H9 (cell line): ENCODE measurements at regions not wholly inside any gene's neighbourhood (a gene's known extent, or its start where the extent isn't known, plus 50 kb on each side); places are given as distances from the start of the nearest gene placed in this dataset.

ENCODE experiments used
- DNase-seq: peaks from one replicate; pipeline ENCODE4 v3.0.0-alpha.2; 2017
- H2AFZ ChIP-seq: one replicate; pipeline ENCODE4 v1.6.1; 2013; ENCODE audit warnings: mild to moderate bottlenecking, low read length, control low read depth, moderate library complexity
- H2AK5ac ChIP-seq: 2 replicates; pipeline ENCODE4 v1.6.1; 2013; ENCODE audit warnings: low read length, control low read depth, mixed read lengths; ENCODE audit not compliant: insufficient read length
- H2BK120ac ChIP-seq: one replicate; pipeline ENCODE4 v1.6.1; 2013; ENCODE audit warnings: low read depth, mild to moderate bottlenecking, low read length, control low read depth, inconsistent platforms; ENCODE audit not compliant: poor library complexity, severe bottlenecking
- H2BK12ac ChIP-seq: 2 replicates; pipeline ENCODE4 v1.6.1; 2013; ENCODE audit warnings: low read length, control low read depth, mixed read lengths, low read depth; ENCODE audit not compliant: insufficient read length
- H2BK15ac ChIP-seq: 2 replicates; pipeline ENCODE4 v1.6.1; 2013; ENCODE audit warnings: low read depth, low read length, control low read depth
- H2BK20ac ChIP-seq: one replicate; pipeline ENCODE4 v1.6.1; 2013; ENCODE audit warnings: low read depth, mild to moderate bottlenecking, low read length, control low read depth, inconsistent platforms; ENCODE audit not compliant: poor library complexity, severe bottlenecking
- H2BK5ac ChIP-seq: 2 replicates; pipeline ENCODE4 v1.6.1; 2013; ENCODE audit warnings: low read length, control low read depth, mixed read lengths; ENCODE audit not compliant: insufficient read length
- H3K14ac ChIP-seq: 2 replicates; pipeline ENCODE4 v1.6.1; 2013; ENCODE audit warnings: low read length, control low read depth; ENCODE audit not compliant: insufficient read depth
- H3K18ac ChIP-seq: 2 replicates; pipeline ENCODE4 v1.6.1; 2013; ENCODE audit warnings: low read depth, mild to moderate bottlenecking, mixed read lengths, low read length, control low read depth; ENCODE audit not compliant: insufficient read length
- H3K23ac ChIP-seq: 2 replicates; pipeline ENCODE4 v1.6.1; 2013; ENCODE audit warnings: low read length, control low read depth, mixed read lengths, low read depth; ENCODE audit not compliant: insufficient read length
- H3K23me2 ChIP-seq: 2 replicates; pipeline ENCODE4 v1.6.1; 2013; ENCODE audit warnings: low read depth, mild to moderate bottlenecking, mixed read lengths, low read length, control low read depth; ENCODE audit not compliant: insufficient read length, poor library complexity, severe bottlenecking
- H3K27ac ChIP-seq: 2 replicates; pipeline ENCODE4 v1.5.1; 2013; ENCODE audit warnings: low read length, control low read depth, mixed read lengths, low read depth; ENCODE audit not compliant: insufficient read length
- H3K27me3 ChIP-seq: 2 replicates; pipeline ENCODE4 v1.6.1; 2013; ENCODE audit warnings: low read length, control low read depth, inconsistent platforms; ENCODE audit not compliant: insufficient read depth
- H3K4ac ChIP-seq: 2 replicates; pipeline ENCODE4 v1.6.1; 2013; ENCODE audit warnings: low read depth, mild to moderate bottlenecking, control low read depth, inconsistent platforms, low read length, moderate library complexity
- H3K4me1 ChIP-seq: 2 replicates; pipeline ENCODE4 v1.6.1; 2013; ENCODE audit warnings: low read length, control low read depth, inconsistent platforms; ENCODE audit not compliant: insufficient read depth
- H3K4me2 ChIP-seq: 2 replicates; pipeline ENCODE4 v1.6.1; 2013; ENCODE audit warnings: low read length, control low read depth, mixed read lengths; ENCODE audit not compliant: insufficient read length, insufficient read depth
- H3K56ac ChIP-seq: 2 replicates; pipeline ENCODE4 v1.6.1; 2013; ENCODE audit warnings: low read depth, mild to moderate bottlenecking, mixed read lengths, low read length, control low read depth; ENCODE audit not compliant: insufficient read length
- H3K79me1 ChIP-seq: 2 replicates; pipeline ENCODE4 v1.6.1; 2013; ENCODE audit warnings: low read depth, mild to moderate bottlenecking, moderate library complexity, low read length, control low read depth, inconsistent platforms; ENCODE audit not compliant: insufficient read depth, poor library complexity, severe bottlenecking
- H3K79me2 ChIP-seq: 2 replicates; pipeline ENCODE4 v1.6.1; 2013; ENCODE audit warnings: low read length, control low read depth, inconsistent platforms; ENCODE audit not compliant: insufficient read depth
- H3K9ac ChIP-seq: 2 replicates; pipeline ENCODE4 v1.6.1; 2013; ENCODE audit warnings: low read length, control low read depth, mixed read lengths; ENCODE audit not compliant: insufficient read length; ENCODE audit errors: extremely low read depth
- H3K9me3 ChIP-seq: one replicate; pipeline ENCODE4 v1.6.1; 2013; ENCODE audit warnings: low read depth, low read length, inconsistent platforms; ENCODE audit not compliant: control insufficient read depth
- H3T11ph ChIP-seq: one replicate; pipeline ENCODE4 v1.6.1; 2013; ENCODE audit warnings: mild to moderate bottlenecking, low read length, control low read depth, inconsistent platforms
- H4K20me1 ChIP-seq: one replicate; pipeline ENCODE4 v1.6.1; 2013; ENCODE audit not compliant: control insufficient read depth, insufficient read length, insufficient read depth
- H4K5ac ChIP-seq: 2 replicates; pipeline ENCODE4 v1.6.1; 2013; ENCODE audit warnings: low read depth, mild to moderate bottlenecking, mixed read lengths, low read length, control low read depth; ENCODE audit not compliant: insufficient read length
- H4K8ac ChIP-seq: replicated peaks from 2 replicates; pipeline ENCODE4 v1.6.1; 2013; ENCODE audit warnings: low read length, control low read depth, mixed read lengths, low read depth; ENCODE audit not compliant: insufficient read length
- H4K91ac ChIP-seq: 2 replicates; pipeline ENCODE4 v1.6.1; 2013; ENCODE audit warnings: low read depth, mild to moderate bottlenecking, moderate library complexity, mixed read lengths, low read length, control low read depth; ENCODE audit not compliant: insufficient read length
- H3K27ac Mint-ChIP-seq, 3 experiments: 2 replicates in 2 of 3; 3 replicates in 1 of 3; pipeline ENCODE4 v1.8.0; 2020 to 2021; ENCODE audit warnings: mixed read lengths in 3 of 3, mild to moderate bottlenecking in 1 of 3, moderate library complexity in 1 of 3
- H3K27me3 Mint-ChIP-seq: 2 replicates; pipeline ENCODE4 v1.8.0; 2021; ENCODE audit warnings: low read depth, mild to moderate bottlenecking, moderate library complexity, mixed read lengths
- H3K36me3 Mint-ChIP-seq, 3 experiments: 2 replicates in 2 of 3; 3 replicates in 1 of 3; pipeline ENCODE4 v1.8.0; 2020 to 2021; ENCODE audit warnings: low read depth in 3 of 3, mixed read lengths in 3 of 3; ENCODE audit not compliant: insufficient read depth in 1 of 3
- H3K4me1 Mint-ChIP-seq, 2 experiments: 2 replicates each; pipeline ENCODE4 v1.8.0; 2020; ENCODE audit warnings: mixed read lengths in 2 of 2
- H3K4me3 Mint-ChIP-seq, 2 experiments: 2 replicates in 1 of 2; 3 replicates in 1 of 2; pipeline ENCODE4 v1.8.0; 2020 to 2021; ENCODE audit warnings: mild to moderate bottlenecking in 2 of 2, mixed read lengths in 2 of 2, moderate library complexity in 1 of 2
- H3K9me3 Mint-ChIP-seq, 2 experiments: 2 replicates in 1 of 2; 3 replicates in 1 of 2; pipeline ENCODE4 v1.8.0; 2020; ENCODE audit warnings: mild to moderate bottlenecking in 2 of 2, mixed read lengths in 2 of 2, moderate library complexity in 1 of 2
- CTCF ChIP-seq: fragments of 200-600 bp; sonication (generic); conservative IDR thresholded peaks from 3 replicates; pipeline ENCODE4 v1.8.0; 2021; ENCODE audit warnings: antibody characterized with exemption, mild to moderate bottlenecking
- WGBS: extraction: QIAGEN DNeasy Blood & Tissue Kit; methylation state at CpG from one replicate; pipeline ENCODE4 v1.1.7; 2013; ENCODE audit warnings: missing lambda C conversion rate, low lambda C conversion rate, mixed read lengths; ENCODE audit not compliant: insufficient read length; ENCODE audit errors: extremely low coverage; 5-methylcytosine and 5-hydroxymethylcytosine counted together

DNA sequence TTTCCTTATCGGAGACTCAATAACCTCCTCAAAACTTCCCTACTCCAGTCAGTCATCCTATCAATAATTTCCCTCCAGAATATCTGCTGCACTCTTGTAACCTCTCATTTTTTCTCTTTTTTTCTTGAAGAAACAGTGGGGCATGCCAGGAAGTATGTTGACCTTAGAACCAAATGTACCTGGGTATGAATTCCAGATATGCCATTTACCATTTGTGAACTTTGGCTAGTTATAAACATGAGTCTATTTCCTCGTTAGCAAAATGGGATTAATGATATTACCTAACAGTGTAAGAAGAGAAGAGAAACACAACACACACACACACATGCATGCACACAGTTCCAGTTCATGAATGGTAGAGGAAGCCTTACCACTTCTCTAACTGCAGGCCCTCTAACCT lies 578.2 kb downstream of the FAM133A start:
- no peak overlapping the region for H3K27ac ChIP-seq
- no peak overlapping the region for H2BK120ac ChIP-seq
- no peak overlapping the region for H2AK5ac ChIP-seq
- H3K27me3 ChIP-seq = no peaks in the 10 kb centered on the region
- no CpG with 5 or more reads among the region's 2 CpGs for WGBS
- no peak overlapping the region for H4K91ac ChIP-seq
- no peaks in the 10 kb centered on the region for H4K20me1 ChIP-seq
- H2BK5ac ChIP-seq = no peak overlapping the region
- no peaks in the 10 kb centered on the region for H3K9me3 ChIP-seq
- H3K23me2 ChIP-seq = no peaks in the 10 kb centered on the region
- H2AFZ ChIP-seq = no peak overlapping the region
- H3K4me1 ChIP-seq = no peaks in the 10 kb centered on the region
- H3K23ac ChIP-seq = no peak overlapping the region
- DNase-seq = no peak
- H4K8ac ChIP-seq = no peak overlapping the region
- H3T11ph ChIP-seq = no peak overlapping the region
- no peak overlapping the region for H2BK20ac ChIP-seq
- peaks cover 2 to 7% (median 5%) of the 10 kb centered on the region in 3 experiments; a peak in 5 of 7 replicates for H3K36me3 Mint-ChIP-seq
- H3K9ac ChIP-seq = no peak overlapping the region
- H3K27ac Mint-ChIP-seq = no peak overlapping the region
- H2BK15ac ChIP-seq = no peak overlapping the region
- TF ChIP-seq CTCF = no peak
- no peak overlapping the region for H4K5ac ChIP-seq
- no peak overlapping the region for H3K56ac ChIP-seq
- H3K79me1 ChIP-seq = no peaks in the 10 kb centered on the region
- H2BK12ac ChIP-seq = no peak overlapping the region
- no peak overlapping the region for H3K4ac ChIP-seq
- no peak overlapping the region for H3K18ac ChIP-seq
- H3K9me3 Mint-ChIP-seq = peaks cover 5 to 12% of the 10 kb centered on the region in 2 experiments; a peak in 4 of 5 replicates
- H3K4me2 ChIP-seq = no peak overlapping the region
- no peaks in the 10 kb centered on the region for H3K27me3 Mint-ChIP-seq
- no peak overlapping the region for H3K4me3 Mint-ChIP-seq
- H3K79me2 ChIP-seq = no peaks in the 10 kb centered on the region
- H3K14ac ChIP-seq = no peak overlapping the region
- peaks cover 13 to 26% of the 10 kb centered on the region in 2 experiments for H3K4me1 Mint-ChIP-seq
